MCF 10A (cell line): ENCODE measurements at regions not wholly inside any gene's neighbourhood (a gene's known extent, or its start where the extent isn't known, plus 50 kb on each side); places are given as distances from the start of the nearest gene placed in this dataset.

Experiments
- BruUV-seq: library from RNA; stranded (reverse); fragments of 400-500 nt; replicated peaks from 2 replicates; lab custom pipeline; 2021; lab: Mats Ljungman, UMichigan
- CTCF ChIA-PET: fragments of 300-600 bp; sonication (Branson Sonifier 250); formaldehyde crosslinking; extraction: SDS; loops from one replicate; lab custom pipeline; 2021; ENCODE audit warnings: antibody characterized with exemption, inconsistent platforms; lab: Yijun Ruan, JAX
- POLR2A ChIA-PET: fragments of 300-600, 350-650 bp; sonication (Branson Sonifier 250); formaldehyde crosslinking; extraction: SDS; loops from one replicate; lab custom pipeline; 2020; ENCODE audit warnings: antibody characterized with exemption, inconsistent platforms; lab: Yijun Ruan, JAX
- DNase-seq: peaks from one replicate; pipeline ENCODE4 v3.0.0-alpha.2; 2018; ENCODE audit not compliant: unreplicated experiment
- H3K27ac Mint-ChIP-seq: one replicate; pipeline ENCODE4 v1.8.0; 2022; ENCODE audit warnings: mild to moderate bottlenecking, low read depth, mixed read lengths; ENCODE audit not compliant: unreplicated experiment
- H3K27me3 Mint-ChIP-seq: one replicate; pipeline ENCODE4 v1.8.0; 2022; ENCODE audit warnings: mixed read lengths; ENCODE audit not compliant: insufficient read depth, unreplicated experiment
- H3K36me3 Mint-ChIP-seq: one replicate; pipeline ENCODE4 v1.8.0; 2022; ENCODE audit warnings: mild to moderate bottlenecking, moderate library complexity, mixed read lengths; ENCODE audit not compliant: insufficient read depth, unreplicated experiment
- H3K4me1 Mint-ChIP-seq: one replicate; pipeline ENCODE4 v1.8.0; 2022; ENCODE audit warnings: mixed read lengths; ENCODE audit not compliant: insufficient read depth, unreplicated experiment
- H3K4me3 Mint-ChIP-seq: one replicate; pipeline ENCODE4 v1.8.0; 2022; ENCODE audit warnings: mild to moderate bottlenecking, moderate library complexity, mixed read lengths; ENCODE audit not compliant: unreplicated experiment
- H3K9me3 Mint-ChIP-seq: one replicate; pipeline ENCODE4 v1.8.0; 2022; ENCODE audit warnings: mixed read lengths; ENCODE audit not compliant: unreplicated experiment
- CTCF ChIP-seq: fragments of 200-600 bp; IDR thresholded peaks from one replicate; pipeline ENCODE4 v1.8.0; 2022; ENCODE audit warnings: antibody characterized with exemption, mild to moderate bottlenecking; ENCODE audit not compliant: unreplicated experiment
- intact Hi-C: fragments of 100-400 bp; cut with micrococcal nuclease; formaldehyde crosslinking; loops from 2 replicates; pipeline ENCODE4 v1.14.1; 2022

- ChIA-PET POLR2A (interaction anchor here (0.8 kb wide), 1 partner anchor 13 kb away, joined by 4 read pairs; no protein-coding TSS in a partner anchor), CTCF (interaction anchor here (0.7 to 0.8 kb wide), 2 partner anchors 644 to 883 kb away, joined by 3 read pairs; no protein-coding TSS in a partner anchor)
- BruUV-seq = no TSS peak
- TF ChIP-seq CTCF = no peak
- Mint-ChIP-seq H3K27ac (no peak overlapping the region), H3K9me3 (no peaks in the 10 kb centered on the region), H3K27me3 (peaks cover 22% of the 10 kb centered on the region), H3K36me3 (no peaks in the 10 kb centered on the region), H3K4me1 (no peaks in the 10 kb centered on the region), H3K4me3 (no peak overlapping the region)
- DNase-seq = no peak
- intact Hi-C loops = no loop called here
Observed at GRCh38 chr18:60698901-60699300, 326.3 kb upstream of the MC4R start.

- POLR2A ChIA-PET = no interaction called here
- Mint-ChIP-seq H3K27me3 (peaks cover 80% of the 10 kb centered on the region), H3K27ac (no peak overlapping the region), H3K36me3 (no peaks in the 10 kb centered on the region), H3K4me3 (no peak overlapping the region), H3K9me3 (no peaks in the 10 kb centered on the region), H3K4me1 (no peaks in the 10 kb centered on the region)
- no peak for DNase-seq
- intact Hi-C loops = no loop called here
- no TSS peak for BruUV-seq
- no peak for TF ChIP-seq CTCF
- CTCF ChIA-PET = no interaction called here
Observed at GRCh38 chr18:60722742-60723141, 350.2 kb upstream of the MC4R start.

DNA sequence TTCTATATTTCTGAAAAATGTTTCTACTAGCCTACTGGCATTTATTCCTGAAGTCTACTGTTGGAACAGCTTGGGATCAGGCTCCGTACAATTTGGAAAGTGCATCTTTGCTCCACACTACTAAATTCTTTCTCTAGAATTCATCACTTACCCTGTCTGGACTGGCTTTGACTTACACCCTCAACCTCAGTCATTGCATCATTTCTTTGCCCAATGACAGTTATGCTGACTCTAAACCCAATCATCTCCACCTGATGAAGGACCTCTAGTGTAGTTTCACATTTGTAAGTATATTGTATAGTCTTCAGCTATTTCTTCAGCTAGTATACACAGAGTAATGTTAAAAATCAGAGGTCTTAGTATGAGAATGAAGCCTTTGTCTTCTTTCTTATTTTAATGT lies 359.6 kb upstream of the MC4R start:
- Mint-ChIP-seq H3K27ac (no peak overlapping the region), H3K9me3 (no peaks in the 10 kb centered on the region), H3K4me1 (peaks cover 7% of the 10 kb centered on the region), H3K27me3 (peaks cover 66% of the 10 kb centered on the region), H3K4me3 (no peak overlapping the region), H3K36me3 (no peaks in the 10 kb centered on the region)
- TF ChIP-seq CTCF = no peak
- intact Hi-C loops = no loop called here
- ChIA-PET POLR2A (no interaction called here), CTCF (no interaction called here)
- no peak for DNase-seq
- no TSS peak for BruUV-seq

- Mint-ChIP-seq H3K27me3 (peaks cover 81% of the 10 kb centered on the region), H3K9me3 (no peaks in the 10 kb centered on the region), H3K27ac (no peak overlapping the region), H3K36me3 (no peaks in the 10 kb centered on the region), H3K4me3 (no peak overlapping the region), H3K4me1 (no peaks in the 10 kb centered on the region)
- ChIA-PET POLR2A (no interaction called here), CTCF (interaction anchor here (0.7 to 1.4 kb wide), 2 partner anchors 14 to 266 kb away, joined by 3 read pairs; no protein-coding TSS in a partner anchor)
- intact Hi-C loops = no loop called here
- TF ChIP-seq CTCF = no peak
- no peak for DNase-seq
- BruUV-seq = no TSS peak
Observed at GRCh38 chr18:60739212-60739611, 366.6 kb upstream of the MC4R start.
